ENCODE measurements at regions not wholly inside any gene's neighbourhood (a gene's known extent, or its start where the extent isn't known, plus 50 kb on each side); places are given as distances from the start of the nearest gene placed in this dataset.
"Not testable (repeated sequence)": the region's sequence is repeated elsewhere in the genome, so short reads cannot be mapped to it uniquely, and the experiment has no call there.

DNA sequence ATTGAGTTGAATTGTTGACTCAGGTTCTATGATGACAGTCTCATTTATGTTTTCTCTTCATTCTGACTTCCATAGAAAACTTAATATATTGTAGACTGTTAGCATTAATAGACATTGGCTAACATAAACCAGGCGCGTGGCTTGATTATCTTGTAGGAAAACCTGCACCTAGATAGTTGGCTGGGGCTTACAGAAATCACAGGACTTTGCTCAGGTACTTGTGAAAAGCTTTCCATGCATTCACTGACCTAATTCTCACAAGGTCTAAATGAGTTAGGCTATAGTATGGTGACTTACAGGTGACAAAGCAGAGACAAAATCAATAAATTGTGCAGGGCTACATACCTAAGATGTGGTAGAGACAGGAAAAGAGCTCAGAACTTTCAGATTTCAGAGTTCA is 212.8 kb downstream of the GPAT3 start:
- Mint-ChIP-seq H3K27ac (no peak overlapping the region), H3K4me1 (no peaks in the 10 kb centered on the region), H3K4me3 (no peak overlapping the region), H3K27me3 (peaks cover 6% of the 10 kb centered on the region), H3K9me3 (peaks cover 0 to 1% (median 0%) of the 10 kb centered on the region in 7 donors), H3K36me3 (no peaks in the 10 kb centered on the region)
- no peak overlapping the region for H3K4me3 ChIP-seq (ENCODE audit: low read depth, low read length)
- H3K4me1 ChIP-seq (ENCODE audit: control insufficient read depth, insufficient read depth, low read length, poor library complexity, severe bottlenecking) = no peaks in the 10 kb centered on the region
- no peaks in the 10 kb centered on the region for H3K9me3 ChIP-seq (ENCODE audit: control insufficient read depth in 2 of 2, low read length in 2 of 2)
- H3K27me3 ChIP-seq (ENCODE audit: control insufficient read depth, insufficient read depth, low read length) = no peaks in the 10 kb centered on the region
- H3K27ac ChIP-seq (ENCODE audit: insufficient read depth, low read length, poor library complexity, severe bottlenecking) = no peak overlapping the region
- DNase-seq = no peak
- no peak for ATAC-seq (ENCODE audit: low read depth in 2 of 2)
- H3K36me3 ChIP-seq (ENCODE audit: control insufficient read depth, insufficient read depth, low read length) = no peaks in the 10 kb centered on the region

DNA sequence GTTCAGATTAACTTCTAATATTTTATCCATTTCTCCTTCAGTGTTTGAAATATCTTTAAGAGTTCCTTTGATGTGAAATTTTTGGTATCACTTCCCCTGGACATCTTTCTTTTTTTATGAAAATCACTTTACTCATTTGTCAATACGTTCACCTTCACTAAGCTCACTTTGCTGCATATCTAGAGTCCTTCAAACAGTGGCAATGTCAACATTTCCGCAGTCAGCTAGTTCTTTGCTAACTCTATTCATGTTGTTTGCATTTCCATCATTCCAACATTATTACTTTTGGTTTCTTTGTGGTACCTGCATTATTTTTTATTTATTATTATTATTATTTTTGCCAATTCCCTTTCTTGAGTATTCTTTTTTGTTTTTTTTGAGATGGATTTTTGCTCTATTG is 203.0 kb downstream of the GPAT3 start:
- Mint-ChIP-seq H3K36me3 (no peaks in the 10 kb centered on the region), H3K4me1 (no peaks in the 10 kb centered on the region), H3K9me3 (no peaks in the 10 kb centered on the region), H3K4me3 (no peak overlapping the region), H3K27me3 (peaks cover 17% of the 10 kb centered on the region), H3K27ac (no peak overlapping the region)
- Histone ChIP-seq H3K9me3 (ENCODE audit: control insufficient read depth in 2 of 2, low read length in 2 of 2) (no peaks in the 10 kb centered on the region), H3K4me3 (ENCODE audit: low read depth, low read length) (no peak overlapping the region), H3K27ac (ENCODE audit: insufficient read depth, low read length, poor library complexity, severe bottlenecking) (no peak overlapping the region), H3K27me3 (ENCODE audit: control insufficient read depth, insufficient read depth, low read length) (no peaks in the 10 kb centered on the region), H3K36me3 (ENCODE audit: control insufficient read depth, insufficient read depth, low read length) (no peaks in the 10 kb centered on the region), H3K4me1 (ENCODE audit: control insufficient read depth, insufficient read depth, low read length, poor library complexity, severe bottlenecking) (no peaks in the 10 kb centered on the region)
- DNase-seq (no peak), ATAC-seq (ENCODE audit: low read depth in 2 of 2) (no peak)

DNA sequence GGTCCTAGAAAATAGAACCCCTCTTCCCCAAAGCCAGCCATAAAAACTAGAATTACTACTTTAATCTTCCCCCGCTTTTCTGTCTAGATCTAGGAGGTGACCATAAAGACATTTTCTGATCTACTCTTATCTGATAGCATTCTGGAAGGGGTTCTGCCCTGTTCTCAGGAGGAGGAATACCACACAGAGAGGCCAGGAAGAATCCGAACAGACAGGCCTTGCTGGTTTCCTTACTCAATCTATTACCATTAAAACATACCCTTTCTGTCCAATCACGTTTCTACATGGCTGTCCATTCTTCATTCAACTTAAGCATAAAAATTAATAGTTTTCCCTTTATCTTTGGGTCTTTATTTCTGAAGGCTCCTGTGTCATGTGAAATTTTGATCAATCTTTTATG is 198.7 kb downstream of the GPAT3 start:
- no peak for DNase-seq
- peaks cover 0 to 12% (median 1%) of the 10 kb centered on the region in 7 donors for H3K9me3 Mint-ChIP-seq
- no peak overlapping the region for H3K4me3 Mint-ChIP-seq

DNA sequence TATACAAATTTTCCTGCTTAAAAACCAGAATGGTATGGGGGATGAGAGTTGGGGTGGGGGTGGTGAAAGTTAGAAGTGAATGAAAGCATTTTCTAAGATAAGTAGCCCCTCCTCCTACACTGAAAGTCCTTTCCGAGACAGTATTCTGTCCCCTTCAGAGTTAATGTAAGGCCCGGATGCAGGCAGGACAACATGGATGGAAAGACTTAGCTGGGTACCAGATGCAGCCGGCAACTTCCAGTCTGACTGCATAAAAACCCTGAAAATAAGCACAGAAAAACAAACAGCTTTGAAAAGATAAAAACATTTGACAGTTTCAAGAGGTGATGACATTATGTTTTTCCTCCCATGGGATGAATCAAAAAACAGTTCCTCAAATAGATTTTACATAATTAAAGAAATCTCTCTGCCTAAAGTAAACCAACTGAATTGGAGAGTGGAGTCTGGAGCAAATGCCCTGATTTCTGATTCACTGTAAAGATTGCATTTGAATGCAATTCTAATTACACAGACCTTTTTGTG is 196.3 kb downstream of the GPAT3 start:
- Mint-ChIP-seq H3K27me3 (peaks cover 4% of the 10 kb centered on the region), H3K9me3 (peaks cover 0 to 14% (median 2%) of the 10 kb centered on the region in 7 donors), H3K4me3 (no peak overlapping the region), H3K4me1 (no peaks in the 10 kb centered on the region), H3K36me3 (no peaks in the 10 kb centered on the region), H3K27ac (no peak overlapping the region)
- no peaks in the 10 kb centered on the region for H3K27me3 ChIP-seq (ENCODE audit: control insufficient read depth, insufficient read depth, low read length)
- no peak overlapping the region for H3K27ac ChIP-seq (ENCODE audit: insufficient read depth, low read length, poor library complexity, severe bottlenecking)
- H3K4me1 ChIP-seq (ENCODE audit: control insufficient read depth, insufficient read depth, low read length, poor library complexity, severe bottlenecking) = no peaks in the 10 kb centered on the region
- no peak overlapping the region for H3K4me3 ChIP-seq (ENCODE audit: low read depth, low read length)
- H3K36me3 ChIP-seq (ENCODE audit: control insufficient read depth, insufficient read depth, low read length) = no peaks in the 10 kb centered on the region
- DNase-seq = no peak
- ATAC-seq (ENCODE audit: low read depth in 2 of 2) = no peak
- H3K9me3 ChIP-seq (ENCODE audit: control insufficient read depth in 2 of 2, low read length in 2 of 2) = no peaks in the 10 kb centered on the region

More for the DNA sequence above, 198.7 kb downstream of the GPAT3 start:
- no peak for ATAC-seq (ENCODE audit: low read depth in 2 of 2)
- peaks cover 9% of the 10 kb centered on the region for H3K27me3 Mint-ChIP-seq
- no peaks in the 10 kb centered on the region for H3K36me3 Mint-ChIP-seq
- Histone ChIP-seq H3K27me3 (ENCODE audit: control insufficient read depth, insufficient read depth, low read length) (no peaks in the 10 kb centered on the region), H3K36me3 (ENCODE audit: control insufficient read depth, insufficient read depth, low read length) (no peaks in the 10 kb centered on the region), H3K4me3 (ENCODE audit: low read depth, low read length) (no peak overlapping the region), H3K27ac (ENCODE audit: insufficient read depth, low read length, poor library complexity, severe bottlenecking) (no peak overlapping the region), H3K4me1 (ENCODE audit: control insufficient read depth, insufficient read depth, low read length, poor library complexity, severe bottlenecking) (no peaks in the 10 kb centered on the region), H3K9me3 (ENCODE audit: control insufficient read depth in 2 of 2, low read length in 2 of 2) (no peaks in the 10 kb centered on the region)
- H3K27ac Mint-ChIP-seq = no peak overlapping the region
- no peaks in the 10 kb centered on the region for H3K4me1 Mint-ChIP-seq

DNA sequence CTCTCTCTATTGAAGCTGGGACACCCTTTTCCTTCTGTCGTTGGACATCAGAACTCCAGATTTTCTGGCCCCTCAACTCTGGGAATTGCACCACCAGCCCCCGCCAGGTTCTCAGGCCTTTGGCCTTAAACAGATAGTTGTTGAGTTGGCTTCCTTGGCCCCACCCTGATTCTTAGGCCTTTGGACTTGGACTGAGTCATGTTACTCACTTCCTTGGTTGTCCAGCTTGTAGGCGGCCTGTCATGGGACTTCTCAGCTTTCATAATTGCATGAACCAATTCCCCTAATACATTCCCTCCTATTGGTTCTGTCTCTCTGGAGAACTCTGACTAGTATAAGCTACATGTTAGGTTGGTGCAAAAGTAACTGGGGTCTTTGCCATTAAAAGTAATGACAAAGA is 195.7 kb downstream of the GPAT3 start:
- no peak overlapping the region for H3K27ac Mint-ChIP-seq
- H3K4me1 Mint-ChIP-seq = no peaks in the 10 kb centered on the region
- H3K4me3 Mint-ChIP-seq = no peak overlapping the region
- no peaks in the 10 kb centered on the region for H3K36me3 Mint-ChIP-seq
- H3K27me3 Mint-ChIP-seq = peaks cover 4% of the 10 kb centered on the region
- Histone ChIP-seq H3K27ac (ENCODE audit: insufficient read depth, low read length, poor library complexity, severe bottlenecking) (no peak overlapping the region), H3K4me3 (ENCODE audit: low read depth, low read length) (no peak overlapping the region), H3K36me3 (ENCODE audit: control insufficient read depth, insufficient read depth, low read length) (no peaks in the 10 kb centered on the region), H3K27me3 (ENCODE audit: control insufficient read depth, insufficient read depth, low read length) (no peaks in the 10 kb centered on the region), H3K9me3 (ENCODE audit: control insufficient read depth in 2 of 2, low read length in 2 of 2) (no peaks in the 10 kb centered on the region), H3K4me1 (ENCODE audit: control insufficient read depth, insufficient read depth, low read length, poor library complexity, severe bottlenecking) (no peaks in the 10 kb centered on the region)
- peaks cover 0 to 14% (median 4%) of the 10 kb centered on the region in 7 donors for H3K9me3 Mint-ChIP-seq
- no peak for ATAC-seq (ENCODE audit: low read depth in 2 of 2)
- DNase-seq = no peak

DNA sequence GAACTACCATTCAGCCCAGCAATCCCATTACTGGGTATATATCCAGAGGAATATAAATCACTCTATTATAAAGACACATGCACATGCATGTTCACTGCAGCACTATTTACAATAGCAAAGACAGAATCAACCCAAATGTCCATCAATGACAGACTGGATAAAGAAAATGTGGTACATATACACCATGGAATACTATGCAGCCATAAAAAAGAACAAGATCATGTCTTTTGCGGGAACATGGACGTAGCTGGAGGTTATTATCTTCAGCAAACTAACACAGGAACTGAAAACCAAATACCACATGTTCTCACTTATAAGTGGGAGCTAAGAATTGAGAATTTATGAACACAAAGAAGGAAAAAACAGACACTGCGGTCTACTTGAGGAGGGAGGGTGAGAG is 195.1 kb downstream of the GPAT3 start:
- not testable (repeated sequence) for H3K27me3 ChIP-seq (ENCODE audit: control insufficient read depth, insufficient read depth, low read length); H3K36me3 ChIP-seq (ENCODE audit: control insufficient read depth, insufficient read depth, low read length); DNase-seq; H3K27me3 Mint-ChIP-seq; H3K4me1 ChIP-seq (ENCODE audit: control insufficient read depth, insufficient read depth, low read length, poor library complexity, severe bottlenecking); ATAC-seq (ENCODE audit: low read depth in 2 of 2); H3K4me3 ChIP-seq (ENCODE audit: low read depth, low read length); H3K27ac ChIP-seq (ENCODE audit: insufficient read depth, low read length, poor library complexity, severe bottlenecking); H3K9me3 ChIP-seq (ENCODE audit: control insufficient read depth in 2 of 2, low read length in 2 of 2); H3K27ac Mint-ChIP-seq; H3K36me3 Mint-ChIP-seq; H3K4me3 Mint-ChIP-seq; H3K4me1 Mint-ChIP-seq
- H3K9me3 Mint-ChIP-seq = peaks cover 0 to 14% (median 4%) of the 10 kb centered on the region in 7 donors

DNA sequence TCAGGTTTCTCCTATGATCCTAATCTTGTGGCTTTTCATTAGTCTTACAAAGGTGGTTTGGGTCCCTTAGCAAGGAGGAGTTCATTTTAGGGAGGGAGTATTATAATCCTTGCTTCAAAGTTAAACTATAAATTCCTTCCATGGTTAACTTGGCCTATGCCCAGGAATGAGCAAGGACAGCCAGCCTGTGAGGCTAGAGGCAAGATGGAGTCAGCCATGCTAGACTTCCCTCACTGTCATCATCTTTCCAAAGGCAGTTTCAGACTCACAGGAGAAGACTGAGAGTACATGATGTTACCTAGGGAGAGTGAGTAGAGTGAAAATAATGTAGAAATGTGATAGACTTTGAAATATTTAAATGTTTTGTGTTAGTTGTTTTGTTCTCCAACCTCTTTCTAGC is 192.3 kb downstream of the GPAT3 start:
- Mint-ChIP-seq H3K9me3 (peaks cover 0 to 14% (median 3%) of the 10 kb centered on the region in 7 donors), H3K4me1 (no peaks in the 10 kb centered on the region), H3K36me3 (no peaks in the 10 kb centered on the region), H3K27ac (no peak overlapping the region), H3K4me3 (no peak overlapping the region), H3K27me3 (peaks cover 13% of the 10 kb centered on the region)
- H3K27me3 ChIP-seq (ENCODE audit: control insufficient read depth, insufficient read depth, low read length) = no peaks in the 10 kb centered on the region
- no peaks in the 10 kb centered on the region for H3K9me3 ChIP-seq (ENCODE audit: control insufficient read depth in 2 of 2, low read length in 2 of 2)
- no peak overlapping the region for H3K4me3 ChIP-seq (ENCODE audit: low read depth, low read length)
- H3K27ac ChIP-seq (ENCODE audit: insufficient read depth, low read length, poor library complexity, severe bottlenecking) = no peak overlapping the region
- H3K36me3 ChIP-seq (ENCODE audit: control insufficient read depth, insufficient read depth, low read length) = no peaks in the 10 kb centered on the region
- no peaks in the 10 kb centered on the region for H3K4me1 ChIP-seq (ENCODE audit: control insufficient read depth, insufficient read depth, low read length, poor library complexity, severe bottlenecking)
- DNase-seq (no peak), ATAC-seq (ENCODE audit: low read depth in 2 of 2) (no peak)

DNA sequence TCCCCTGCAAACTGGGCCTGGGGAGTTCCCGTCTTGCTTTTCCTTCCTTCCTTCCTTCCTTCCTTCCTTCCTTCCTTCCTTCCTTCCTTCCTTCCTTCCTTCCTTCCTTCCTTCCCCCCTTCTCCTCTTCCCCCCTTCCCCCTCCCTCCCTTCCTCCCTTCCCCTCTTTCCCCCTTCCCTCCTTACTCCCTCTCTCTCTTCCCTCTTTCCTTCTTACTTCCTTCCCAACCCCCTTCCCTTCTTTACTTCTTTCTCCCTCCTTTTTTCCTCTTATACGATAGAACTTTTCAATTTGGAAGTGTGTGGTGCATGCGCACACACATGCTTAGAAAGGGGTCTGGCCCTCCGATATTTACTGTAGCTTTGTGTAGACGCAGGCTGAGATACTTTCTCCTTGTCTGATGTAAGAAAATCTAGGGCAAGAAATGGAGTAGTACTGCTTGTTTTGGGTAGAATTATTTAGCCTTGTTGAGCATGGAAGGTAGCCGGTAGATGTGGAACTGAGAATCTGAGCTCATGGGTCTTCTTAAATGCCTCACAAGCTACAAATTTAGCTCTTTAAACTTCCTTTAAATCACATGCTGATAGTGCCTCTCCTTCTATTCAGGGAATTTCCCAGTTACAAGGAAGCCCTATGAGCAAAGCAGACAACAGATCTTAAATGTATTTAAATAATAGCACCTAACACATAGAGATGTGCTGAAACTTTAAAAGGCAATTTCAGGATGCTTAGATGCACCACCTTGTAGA is 189.6 kb downstream of the GPAT3 start:
- H3K4me3 Mint-ChIP-seq = no peak overlapping the region
- Histone ChIP-seq H3K36me3 (ENCODE audit: control insufficient read depth, insufficient read depth, low read length) (no peaks in the 10 kb centered on the region), H3K27me3 (ENCODE audit: control insufficient read depth, insufficient read depth, low read length) (no peaks in the 10 kb centered on the region), H3K9me3 (ENCODE audit: control insufficient read depth in 2 of 2, low read length in 2 of 2) (no peaks in the 10 kb centered on the region), H3K4me3 (ENCODE audit: low read depth, low read length) (no peak overlapping the region), H3K4me1 (ENCODE audit: control insufficient read depth, insufficient read depth, low read length, poor library complexity, severe bottlenecking) (no peaks in the 10 kb centered on the region), H3K27ac (ENCODE audit: insufficient read depth, low read length, poor library complexity, severe bottlenecking) (no peak overlapping the region)
- H3K27ac Mint-ChIP-seq = no peak overlapping the region
- no peaks in the 10 kb centered on the region for H3K36me3 Mint-ChIP-seq
- no peaks in the 10 kb centered on the region for H3K4me1 Mint-ChIP-seq
- ATAC-seq (ENCODE audit: low read depth in 2 of 2) = no peak
- peaks cover 10% of the 10 kb centered on the region for H3K27me3 Mint-ChIP-seq
- no peak for DNase-seq
- peaks cover 0 to 9% (median 3%) of the 10 kb centered on the region in 7 donors for H3K9me3 Mint-ChIP-seq

Data from CD4-positive, CD25-positive, alpha-beta regulatory T cell (primary cell).